Glutamatergic neuron (in vitro differentiated cells): ENCODE measurements at regions not wholly inside any gene's neighbourhood (a gene's known extent, or its start where the extent isn't known, plus 50 kb on each side); places are given as distances from the start of the nearest gene placed in this dataset.

ENCODE experiments used
- DNase-seq: peaks from one replicate; pipeline ENCODE4 v3.0.0; 2022
- H3K27ac Mint-ChIP-seq: one replicate; pipeline ENCODE4 v1.8.0; 2020; ENCODE audit warnings: mild to moderate bottlenecking, mixed read lengths, inconsistent platforms; ENCODE audit not compliant: unreplicated experiment
- H3K27me3 Mint-ChIP-seq: one replicate; pipeline ENCODE4 v1.8.0; 2020; ENCODE audit warnings: mild to moderate bottlenecking, moderate library complexity, mixed read lengths, inconsistent platforms; ENCODE audit not compliant: unreplicated experiment
- H3K36me3 Mint-ChIP-seq: one replicate; pipeline ENCODE4 v1.8.0; 2020; ENCODE audit warnings: mild to moderate bottlenecking, mixed read lengths, inconsistent platforms; ENCODE audit not compliant: unreplicated experiment
- H3K4me1 Mint-ChIP-seq: one replicate; pipeline ENCODE4 v1.8.0; 2020; ENCODE audit warnings: mild to moderate bottlenecking, low read depth, mixed read lengths, inconsistent platforms; ENCODE audit not compliant: unreplicated experiment
- H3K4me3 Mint-ChIP-seq: one replicate; pipeline ENCODE4 v1.8.0; 2020; ENCODE audit warnings: mild to moderate bottlenecking, mixed read lengths, inconsistent platforms; ENCODE audit not compliant: unreplicated experiment
- H3K9me3 Mint-ChIP-seq: one replicate; pipeline ENCODE4 v1.8.0; 2020; ENCODE audit warnings: mild to moderate bottlenecking, moderate library complexity, mixed read lengths, inconsistent platforms; ENCODE audit not compliant: unreplicated experiment
- TF ChIP-seq, protein P1 (sequence below): fragments of 200-600 bp; sonication (generic); IDR thresholded peaks from one replicate; pipeline ENCODE4 v1.5.0; 2021; ENCODE audit not compliant: partially characterized antibody, unreplicated experiment

DNA sequence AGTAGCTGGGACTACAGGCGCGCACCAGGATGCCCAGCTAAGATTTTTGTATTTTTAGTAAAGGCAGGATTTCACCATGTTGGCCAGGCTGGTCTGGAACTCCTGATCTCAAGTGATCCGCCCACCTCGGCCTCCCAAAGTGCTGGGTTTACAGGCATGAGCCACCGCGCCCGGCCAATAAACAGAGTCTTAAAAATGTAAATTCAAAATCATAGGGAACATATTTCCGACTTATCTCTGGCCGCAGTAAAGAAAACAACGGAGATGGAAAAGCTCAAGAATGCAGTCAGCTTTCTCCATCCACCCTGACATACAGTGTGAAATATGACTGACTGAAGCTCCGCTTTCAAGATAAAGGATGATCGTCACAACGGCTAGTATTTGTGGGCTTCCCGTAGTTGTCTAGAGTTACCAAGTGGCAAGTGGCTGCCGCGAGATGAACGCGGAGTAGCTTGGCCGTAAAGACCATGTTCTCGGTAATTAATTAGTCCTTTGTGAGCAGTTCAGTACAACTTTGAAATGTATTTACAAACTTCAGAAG lies 495.1 kb upstream of the FAT1 start:
- TF ChIP-seq, protein P1, sequence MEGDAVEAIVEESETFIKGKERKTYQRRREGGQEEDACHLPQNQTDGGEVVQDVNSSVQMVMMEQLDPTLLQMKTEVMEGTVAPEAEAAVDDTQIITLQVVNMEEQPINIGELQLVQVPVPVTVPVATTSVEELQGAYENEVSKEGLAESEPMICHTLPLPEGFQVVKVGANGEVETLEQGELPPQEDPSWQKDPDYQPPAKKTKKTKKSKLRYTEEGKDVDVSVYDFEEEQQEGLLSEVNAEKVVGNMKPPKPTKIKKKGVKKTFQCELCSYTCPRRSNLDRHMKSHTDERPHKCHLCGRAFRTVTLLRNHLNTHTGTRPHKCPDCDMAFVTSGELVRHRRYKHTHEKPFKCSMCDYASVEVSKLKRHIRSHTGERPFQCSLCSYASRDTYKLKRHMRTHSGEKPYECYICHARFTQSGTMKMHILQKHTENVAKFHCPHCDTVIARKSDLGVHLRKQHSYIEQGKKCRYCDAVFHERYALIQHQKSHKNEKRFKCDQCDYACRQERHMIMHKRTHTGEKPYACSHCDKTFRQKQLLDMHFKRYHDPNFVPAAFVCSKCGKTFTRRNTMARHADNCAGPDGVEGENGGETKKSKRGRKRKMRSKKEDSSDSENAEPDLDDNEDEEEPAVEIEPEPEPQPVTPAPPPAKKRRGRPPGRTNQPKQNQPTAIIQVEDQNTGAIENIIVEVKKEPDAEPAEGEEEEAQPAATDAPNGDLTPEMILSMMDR: no peak
- peaks cover 3% of the 10 kb centered on the region for H3K27me3 Mint-ChIP-seq
- H3K36me3 Mint-ChIP-seq: no peaks in the 10 kb centered on the region
- H3K4me3 Mint-ChIP-seq: no peak overlapping the region
- no peak overlapping the region for H3K27ac Mint-ChIP-seq
- peaks cover 5% of the 10 kb centered on the region for H3K4me1 Mint-ChIP-seq
- DNase-seq: no peak
- H3K9me3 Mint-ChIP-seq: peaks cover 2% of the 10 kb centered on the region

DNA sequence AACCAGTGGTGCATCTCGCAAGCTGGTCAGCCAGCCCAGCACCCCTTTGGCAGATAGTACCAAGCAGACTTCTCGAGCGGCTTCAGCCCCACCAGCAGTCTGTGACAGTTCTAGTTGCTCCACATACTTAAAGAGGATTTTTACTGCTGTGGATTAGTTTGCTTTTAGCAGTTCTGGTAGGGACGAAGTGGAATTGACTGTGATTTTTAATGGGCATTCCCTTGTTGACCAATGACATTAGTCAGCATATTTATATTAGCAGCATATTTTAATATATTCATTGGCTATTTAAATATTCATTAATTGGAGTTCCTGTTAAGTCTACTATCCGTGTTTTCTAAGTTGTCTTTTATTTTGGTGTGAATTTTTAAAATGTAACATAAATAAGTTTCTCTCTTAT lies 500.9 kb upstream of the FAT1 start:
- H3K4me1 Mint-ChIP-seq: no peaks in the 10 kb centered on the region
- TF ChIP-seq, protein P1: no peak
- H3K27me3 Mint-ChIP-seq: peaks cover 2% of the 10 kb centered on the region
- H3K4me3 Mint-ChIP-seq: no peak overlapping the region
- DNase-seq: no peak
- H3K36me3 Mint-ChIP-seq: no peaks in the 10 kb centered on the region
- H3K9me3 Mint-ChIP-seq: peaks cover 2% of the 10 kb centered on the region
- no peak overlapping the region for H3K27ac Mint-ChIP-seq

DNA sequence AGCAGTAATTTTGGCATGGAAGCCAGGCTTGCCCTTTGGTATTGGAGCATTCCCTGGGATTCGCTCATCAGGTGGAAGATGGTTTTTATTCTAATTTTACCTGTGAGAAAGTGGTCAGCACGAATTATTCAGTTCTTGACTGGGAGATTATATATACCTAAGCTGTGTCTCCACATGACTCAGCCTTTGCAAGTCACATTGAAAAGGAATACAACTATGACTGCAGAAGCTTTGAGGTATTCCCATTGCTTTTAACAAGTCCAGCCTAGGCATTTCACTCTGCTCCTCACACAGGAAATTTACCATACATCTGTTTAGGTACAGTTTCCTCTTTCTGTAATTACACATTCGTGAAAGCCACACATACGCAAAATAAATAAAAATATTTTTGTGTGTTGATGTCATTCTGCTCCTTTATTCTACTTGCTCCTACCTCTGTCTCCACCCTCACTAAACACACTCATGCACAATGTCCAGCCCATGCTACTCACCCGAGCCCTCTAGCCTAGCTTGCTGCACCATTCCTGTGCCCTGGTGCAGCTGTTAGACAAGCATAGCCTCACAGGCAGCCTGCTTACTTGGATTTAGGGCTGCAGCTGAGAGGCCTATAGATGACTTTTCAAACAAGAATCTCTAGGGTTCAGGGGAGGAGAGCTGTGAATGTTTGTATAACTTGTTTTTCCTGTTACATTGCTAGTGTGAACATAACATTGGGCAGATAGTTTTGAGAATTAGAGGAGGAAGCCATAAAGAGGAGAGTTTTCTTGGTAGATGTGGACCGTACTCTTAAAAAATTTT lies 504.4 kb upstream of the FAT1 start:
- Mint-ChIP-seq H3K9me3 (no peaks in the 10 kb centered on the region), H3K4me3 (no peak overlapping the region), H3K27me3 (peaks cover 2% of the 10 kb centered on the region), H3K27ac (no peak overlapping the region), H3K4me1 (no peaks in the 10 kb centered on the region), H3K36me3 (no peaks in the 10 kb centered on the region)
- TF ChIP-seq, protein P1: no peak
- no peak for DNase-seq

DNA sequence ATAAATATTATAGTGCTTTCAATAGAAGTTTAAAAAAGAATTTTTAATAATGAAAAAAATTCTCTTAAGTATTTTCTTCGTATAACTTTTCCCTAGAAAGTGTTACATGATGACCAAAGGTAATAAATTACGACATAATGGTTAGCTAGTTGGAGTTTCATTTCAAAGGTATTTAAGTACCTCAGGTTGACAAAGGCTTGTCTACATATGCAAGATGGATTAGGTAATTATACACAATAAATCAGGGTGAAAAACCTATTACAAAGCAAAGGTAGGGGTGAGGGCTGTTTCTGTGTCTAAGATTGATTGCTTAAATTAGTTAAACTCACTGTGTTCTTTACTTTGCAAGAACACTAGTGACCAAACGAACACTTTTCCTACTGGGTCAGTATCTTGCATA lies 508.5 kb upstream of the FAT1 start:
- DNase-seq: no peak
- no peak overlapping the region for H3K4me3 Mint-ChIP-seq
- TF ChIP-seq, protein P1: no peak

DNA sequence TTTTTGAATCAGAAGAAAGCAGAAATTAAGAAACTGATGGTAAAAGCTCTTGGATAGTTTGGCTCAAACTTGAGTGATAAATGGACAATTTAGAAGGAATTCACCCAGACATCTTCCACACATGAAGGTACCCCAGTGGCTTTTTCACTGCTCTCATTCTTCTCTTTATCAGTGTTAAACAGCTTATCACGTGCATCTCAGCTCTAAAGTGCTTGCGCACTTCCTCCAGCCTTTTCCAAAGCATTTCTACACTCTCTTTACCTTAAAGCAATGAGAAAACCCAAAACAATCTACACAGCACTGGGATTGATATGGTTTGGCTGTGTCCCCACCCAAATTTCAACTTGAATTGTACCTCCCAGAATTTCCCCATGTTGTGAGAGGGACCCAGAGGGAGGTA lies 509.1 kb upstream of the FAT1 start:
- Mint-ChIP-seq H3K4me1 (peaks cover 10% of the 10 kb centered on the region), H3K9me3 (peaks cover 4% of the 10 kb centered on the region), H3K4me3 (no peak overlapping the region), H3K36me3 (no peaks in the 10 kb centered on the region), H3K27me3 (peaks cover 2% of the 10 kb centered on the region), H3K27ac (no peak overlapping the region)
- TF ChIP-seq, protein P1: no peak
- DNase-seq: no peak

More for the DNA sequence above, 508.5 kb upstream of the FAT1 start:
- H3K9me3 Mint-ChIP-seq: peaks cover 3% of the 10 kb centered on the region
- H3K4me1 Mint-ChIP-seq: peaks cover 10% of the 10 kb centered on the region
- H3K27me3 Mint-ChIP-seq: peaks cover 2% of the 10 kb centered on the region
- H3K27ac Mint-ChIP-seq: no peak overlapping the region
- H3K36me3 Mint-ChIP-seq: no peaks in the 10 kb centered on the region
